Gastrocnemius medialis (tissue), 4 donors: ENCODE measurements at regions not wholly inside any gene's neighbourhood (a gene's known extent, or its start where the extent isn't known, plus 50 kb on each side); places are given as distances from the start of the nearest gene placed in this dataset.

ENCODE experiments used
- ATAC-seq, 2 donors: fragments of 150-250 bp; one replicate each; pipeline ENCODE4 v1.9.1; 2016
- DNase-seq, 2 donors: peaks; one replicate each; pipeline ENCODE4 v3.0.0-alpha.2; 2019
- H3K27ac ChIP-seq, 4 donors: fragments of 200-600 bp; sonication (generic); 1 replicate in 1 of 4; 2 replicates in 3 of 4; pipeline ENCODE4 v1.5.1; 2016 to 2018; ENCODE audit warnings: mild to moderate bottlenecking in 2 of 4, moderate library complexity in 1 of 4
- H3K27me3 ChIP-seq, 3 donors: fragments of 200-600 bp; sonication (generic) in 2 of 3; 1 replicate in 1 of 3; 2 replicates in 2 of 3; pipeline versions ENCODE4 v1.5.1 to v1.6.0; 2016 to 2019; ENCODE audit warnings: mild to moderate bottlenecking in 1 of 3, moderate library complexity in 1 of 3
- H3K36me3 ChIP-seq, 2 donors: fragments of 200-600 bp; sonication (generic) in 1 of 2; one replicate each; pipeline ENCODE4 v1.5.1; 2017 to 2018
- H3K4me1 ChIP-seq, 2 donors: fragments of 200-600 bp; sonication (generic) in 1 of 2; one replicate each; pipeline ENCODE4 v1.5.1; 2016 to 2017; ENCODE audit warnings: mild to moderate bottlenecking in 2 of 2
- H3K4me3 ChIP-seq, 4 donors: fragments of 200-600 bp; sonication (generic) in 3 of 4; 1 replicate in 1 of 4; 2 replicates in 3 of 4; pipeline ENCODE4 v1.5.1; 2016 to 2019; ENCODE audit warnings: mild to moderate bottlenecking in 2 of 4
- H3K9me3 ChIP-seq, 3 donors: fragments of 200-600 bp; sonication (generic) in 2 of 3; 1 replicate in 1 of 3; 2 replicates in 2 of 3; pipeline ENCODE4 v1.5.1; 2016 to 2019
- CTCF ChIP-seq, 5 experiments: fragments of 450-650 bp in 3 of 5; fragments of 200-600 bp in 2 of 5; sonication (generic) in 2 of 5; IDR thresholded peaks in 4 of 5; conservative IDR thresholded peaks in 1 of 5; 1 replicate in 4 of 5; 2 replicates in 1 of 5; pipeline ENCODE4 v1.5.1; 2016 to 2019; ENCODE audit warnings: antibody characterized with exemption in 5 of 5, mild to moderate bottlenecking in 3 of 5, moderate library complexity in 3 of 5
- POLR2A ChIP-seq, 2 donors: fragments of 450-650 bp; IDR thresholded peaks; one replicate each; pipeline ENCODE4 v1.6.1; 2017; ENCODE audit warnings: antibody characterized with exemption in 2 of 2, mild to moderate bottlenecking in 2 of 2, moderate library complexity in 2 of 2
- in situ Hi-C, 4 donors: fragments of 200-750 bp; cut with MboI; loops; one replicate each; pipeline versions ENCODE4 v1.15.0 to v1.8.0; 2017; ENCODE audit warnings: low sequenced_read_pairs in 4 of 4
- intact Hi-C: fragments of 100-400 bp; cut with DNase I; formaldehyde crosslinking; loops from one replicate; pipeline ENCODE4 v1.15.1; 2023; ENCODE audit warnings: low total_unique reads

GRCh38 chr16:62100651-62101050 lies 64.4 kb upstream of the CDH8 start:
- DNase-seq: no peak
- TF ChIP-seq CTCF (IDR thresholded peaks at IDR 0.05 in 4 of 5, conservative IDR thresholded peaks at IDR 0.05 in 1 of 5) (no peak), POLR2A (IDR thresholded peaks at IDR 0.05) (no peak)
- H3K27me3 ChIP-seq: no peaks in the 10 kb centered on the region
- no peak overlapping the region for H3K4me3 ChIP-seq
- in situ Hi-C loops (no loop called here), intact Hi-C loops (no loop called here)
- no peaks in the 10 kb centered on the region for H3K9me3 ChIP-seq
- no peak overlapping the region for H3K27ac ChIP-seq
- H3K36me3 ChIP-seq: no peaks in the 10 kb centered on the region
- no peaks in the 10 kb centered on the region for H3K4me1 ChIP-seq
- no peak for ATAC-seq

GRCh38 chr16:62089715-62090114 lies 53.5 kb upstream of the CDH8 start:
- no peaks in the 10 kb centered on the region for H3K27me3 ChIP-seq
- H3K4me1 ChIP-seq: no peaks in the 10 kb centered on the region
- H3K27ac ChIP-seq: no peak overlapping the region
- DNase-seq (no peak), ATAC-seq (no peak)
- intact Hi-C loops: no loop called here
- H3K4me3 ChIP-seq: no peak overlapping the region
- H3K36me3 ChIP-seq: no peaks in the 10 kb centered on the region
- in situ Hi-C loops: no loop called here
- H3K9me3 ChIP-seq: no peaks in the 10 kb centered on the region
- TF ChIP-seq CTCF (IDR thresholded peaks at IDR 0.05 in 4 of 5, conservative IDR thresholded peaks at IDR 0.05 in 1 of 5) (no peak), POLR2A (IDR thresholded peaks at IDR 0.05) (no peak)

- Histone ChIP-seq H3K27me3 (no peaks in the 10 kb centered on the region), H3K4me3 (no peak overlapping the region), H3K27ac (no peak overlapping the region), H3K9me3 (no peaks in the 10 kb centered on the region), H3K4me1 (no peaks in the 10 kb centered on the region), H3K36me3 (no peaks in the 10 kb centered on the region)
- in situ Hi-C loops: no loop called here
- intact Hi-C loops: no loop called here
- no peak for TF ChIP-seq CTCF (IDR thresholded peaks at IDR 0.05 in 4 of 5, conservative IDR thresholded peaks at IDR 0.05 in 1 of 5)
- TF ChIP-seq POLR2A (IDR thresholded peaks at IDR 0.05): no peak
- ATAC-seq (no peak), DNase-seq (no peak)
These were observed 52.6 kb upstream of the CDH8 start for GRCh38 chr16:62088731-62089410.
